HEK293 (cell line): ENCODE measurements at regions not wholly inside any gene's neighbourhood (a gene's known extent, or its start where the extent isn't known, plus 50 kb on each side); places are given as distances from the start of the nearest gene placed in this dataset.

ENCODE experiments used
- CTCF ChIA-PET: fragments of 350-600 bp; formaldehyde crosslinking; extraction: SDS; loops from one replicate; lab custom pipeline; 2021; ENCODE audit warnings: antibody characterized with exemption; lab: Yijun Ruan, JAX
- POLR2A ChIA-PET: fragments of 300-600 bp; formaldehyde crosslinking; extraction: SDS; loops from one replicate; lab custom pipeline; 2020; ENCODE audit warnings: antibody characterized with exemption, inconsistent platforms; lab: Yijun Ruan, JAX
- H3K27ac ChIP-seq: fragments of 200-500 bp; sonication (Bioruptor generic); 2 replicates; pipeline ENCODE4 v1.5.1; 2014; ENCODE audit warnings: low read depth, low read length, control low read depth, inconsistent platforms; ENCODE audit errors: extremely low read depth
- H3K36me3 ChIP-seq, 2 experiments: fragments of 200-500 bp in 1 of 2; sonication (Bioruptor generic) in 1 of 2; 1 replicate in 1 of 2; 2 replicates in 1 of 2; pipeline ENCODE4 v1.5.1; 2014 to 2017; ENCODE audit warnings: inconsistent platforms in 2 of 2, low read length in 2 of 2; ENCODE audit not compliant: control insufficient read depth in 2 of 2, insufficient read depth in 1 of 2
- H3K4me1 ChIP-seq: fragments of 200-500 bp; sonication (Bioruptor generic); 2 replicates; pipeline ENCODE4 v1.5.1; 2014; ENCODE audit warnings: mild to moderate bottlenecking, low read length, inconsistent platforms; ENCODE audit not compliant: control insufficient read depth, insufficient read depth
- H3K4me3 ChIP-seq: 2 replicates; pipeline ENCODE4 v1.5.1; 2011; ENCODE audit warnings: low read depth, mild to moderate bottlenecking, control low read depth, low read length, moderate library complexity
- H3K9me3 ChIP-seq: fragments of 200-500 bp; sonication (Bioruptor generic); 2 replicates; pipeline ENCODE4 v1.5.1; 2014; ENCODE audit warnings: low read depth, low read length, inconsistent platforms; ENCODE audit not compliant: control insufficient read depth, insufficient read depth
- EGR2 ChIP-seq: fragments of 450-650 bp; formaldehyde crosslinking; IDR thresholded peaks from 2 replicates; pipeline ENCODE4 v1.5.1; 2016; ENCODE audit warnings: low read depth, missing biosample characterization, missing genetic modification characterization
- GLIS1 ChIP-seq: fragments of 450-650 bp; formaldehyde crosslinking; IDR thresholded peaks from 2 replicates; pipeline ENCODE4 v1.5.1; 2016; ENCODE audit warnings: missing biosample characterization, missing genetic modification characterization
- HOXC10 ChIP-seq: sonication (generic); formaldehyde crosslinking; IDR thresholded peaks from 2 replicates; pipeline ENCODE4 v1.8.1; 2023; ENCODE audit warnings: mild to moderate bottlenecking, missing genetic modification reagents
- KLF7 ChIP-seq: fragments of 450-650 bp; formaldehyde crosslinking; IDR thresholded peaks from 2 replicates; pipeline ENCODE4 v1.5.1; 2016; ENCODE audit warnings: missing biosample characterization, missing genetic modification characterization, borderline replicate concordance
- PBX3 ChIP-seq: sonication (generic); formaldehyde crosslinking; IDR thresholded peaks from 2 replicates; pipeline ENCODE4 v1.8.1; 2022; ENCODE audit warnings: mild to moderate bottlenecking, moderate library complexity, missing genetic modification reagents
- SP7 ChIP-seq: fragments of 450-650 bp; formaldehyde crosslinking; IDR thresholded peaks from 2 replicates; pipeline ENCODE4 v1.5.1; 2016; ENCODE audit warnings: missing biosample characterization, missing genetic modification characterization
- TSHZ1 ChIP-seq: fragments of 450-650 bp; formaldehyde crosslinking; IDR thresholded peaks from 2 replicates; pipeline ENCODE4 v1.5.1; 2016; ENCODE audit warnings: missing biosample characterization, missing genetic modification characterization, borderline replicate concordance
- ZFP41 ChIP-seq: fragments of 450-650 bp; formaldehyde crosslinking; IDR thresholded peaks from 2 replicates; pipeline ENCODE4 v1.5.1; 2016; ENCODE audit warnings: missing biosample characterization, missing genetic modification characterization, borderline replicate concordance
- ZIC2 ChIP-seq: fragments of 450-650 bp; formaldehyde crosslinking; IDR thresholded peaks from 2 replicates; pipeline ENCODE4 v1.5.1; 2016; ENCODE audit warnings: missing biosample characterization, missing genetic modification characterization
- ZNF146 ChIP-seq: fragments of 450-650 bp; formaldehyde crosslinking; IDR thresholded peaks from 2 replicates; pipeline ENCODE4 v1.5.1; 2016; ENCODE audit warnings: missing biosample characterization, missing genetic modification characterization
- ZNF148 ChIP-seq: fragments of 450-650 bp; formaldehyde crosslinking; IDR thresholded peaks from 2 replicates; pipeline ENCODE4 v1.5.0; 2017; ENCODE audit warnings: missing biosample characterization, missing genetic modification characterization, borderline replicate concordance
- ZNF391 ChIP-seq: fragments of 450-650 bp; formaldehyde crosslinking; IDR thresholded peaks from 2 replicates; pipeline ENCODE4 v1.5.1; 2016; ENCODE audit warnings: low read depth, missing biosample characterization, missing genetic modification characterization, borderline replicate concordance
- ZNF426 ChIP-seq: fragments of 450-650 bp; formaldehyde crosslinking; IDR thresholded peaks from 2 replicates; pipeline ENCODE4 v1.5.1; 2017; ENCODE audit warnings: missing biosample characterization, missing genetic modification characterization, mild to moderate bottlenecking, inconsistent platforms, moderate library complexity
- ZNF501 ChIP-seq: fragments of 450-650 bp; formaldehyde crosslinking; IDR thresholded peaks from 2 replicates; pipeline ENCODE4 v1.5.1; 2016; ENCODE audit warnings: missing biosample characterization, missing genetic modification characterization
- ZNF548 ChIP-seq: fragments of 450-650 bp; formaldehyde crosslinking; IDR thresholded peaks from 2 replicates; pipeline ENCODE4 v1.5.1; 2016; ENCODE audit warnings: missing biosample characterization, missing genetic modification characterization
- ZNF585B ChIP-seq: fragments of 450-650 bp; formaldehyde crosslinking; IDR thresholded peaks from 2 replicates; pipeline ENCODE4 v1.5.1; 2016; ENCODE audit warnings: missing biosample characterization, missing genetic modification characterization
- ZNF658 ChIP-seq: fragments of 450-650 bp; formaldehyde crosslinking; IDR thresholded peaks from 2 replicates; pipeline ENCODE4; 2016; ENCODE audit warnings: missing biosample characterization, missing genetic modification characterization
- ZNF660 ChIP-seq: fragments of 450-650 bp; IDR thresholded peaks from 2 replicates; pipeline ENCODE4 v1.5.1; 2018; ENCODE audit warnings: missing biosample characterization, mild to moderate bottlenecking, missing genetic modification characterization
- ZNF677 ChIP-seq: fragments of 450-650 bp; IDR thresholded peaks from 2 replicates; pipeline ENCODE4 v1.5.0; 2018; ENCODE audit warnings: missing biosample characterization, mild to moderate bottlenecking, missing genetic modification characterization, moderate library complexity
- ZNF692 ChIP-seq: fragments of 450-650 bp; formaldehyde crosslinking; IDR thresholded peaks from 2 replicates; pipeline ENCODE4 v1.5.1; 2016; ENCODE audit warnings: missing biosample characterization, missing genetic modification characterization
- ZNF704 ChIP-seq: fragments of 450-650 bp; formaldehyde crosslinking; IDR thresholded peaks from 2 replicates; pipeline ENCODE4 v1.5.1; 2016; ENCODE audit warnings: missing biosample characterization, missing genetic modification characterization
- ZNF768 ChIP-seq: fragments of 450-650 bp; formaldehyde crosslinking; IDR thresholded peaks from 2 replicates; pipeline ENCODE4 v1.5.1; 2018; ENCODE audit warnings: missing biosample characterization, mild to moderate bottlenecking, missing genetic modification characterization
- ZNF777 ChIP-seq: fragments of 450-650 bp; formaldehyde crosslinking; IDR thresholded peaks from 2 replicates; pipeline ENCODE4 v1.5.1; 2017; ENCODE audit warnings: missing biosample characterization, missing genetic modification characterization, borderline replicate concordance
- ZNF785 ChIP-seq: fragments of 450-650 bp; formaldehyde crosslinking; IDR thresholded peaks from 2 replicates; pipeline ENCODE4 v1.5.1; 2016; ENCODE audit warnings: missing biosample characterization, missing genetic modification characterization
- ZSCAN18 ChIP-seq: fragments of 450-650 bp; formaldehyde crosslinking; IDR thresholded peaks from 2 replicates; pipeline ENCODE4 v1.5.1; 2016; ENCODE audit warnings: missing biosample characterization, missing genetic modification characterization

- TF ChIP-seq PBX3 (CRISPR knock-in tag) (no peak), ZNF777 (tag by site-specific recombination) (no peak), ZNF704 (no peak), ZNF660 (tag by site-specific recombination) (no peak), SP7 (tag by site-specific recombination) (no peak), ZFP41 (tag by site-specific recombination) (no peak), ZNF148 (tag by site-specific recombination) (no peak), ZNF768 (tag by site-specific recombination) (no peak), GLIS1 (no peak)
These were observed 542.5 kb downstream of the TLE4 start (continued) for GRCh38 chr9:80114241-80114640.

- no peaks in the 10 kb centered on the region for H3K9me3 ChIP-seq
- POLR2A ChIA-PET = no interaction called here
- no peak overlapping the region for H3K27ac ChIP-seq
- CTCF ChIA-PET = no interaction called here
- no peaks in the 10 kb centered on the region for H3K36me3 ChIP-seq
- H3K4me3 ChIP-seq = no peak overlapping the region
- H3K4me1 ChIP-seq = no peaks in the 10 kb centered on the region
- TF ChIP-seq ZNF548 (tag by site-specific recombination) = no peak
- TF ChIP-seq ZNF658 (tag by site-specific recombination) = no peak
- TF ChIP-seq ZNF501 (tag by site-specific recombination) = no peak
- no peak for TF ChIP-seq ZNF785
- no peak for TF ChIP-seq KLF7 (tag by site-specific recombination)
- no peak for TF ChIP-seq ZNF391 (tag by site-specific recombination)
- TF ChIP-seq ZSCAN18 (tag by site-specific recombination) = no peak
- no peak for TF ChIP-seq ZIC2 (tag by site-specific recombination)
- TF ChIP-seq ZNF585B = no peak
- TF ChIP-seq EGR2 = no peak
- no peak for TF ChIP-seq ZNF768 (tag by site-specific recombination)
- no peak for TF ChIP-seq HOXC10 (CRISPR knock-in tag)
- TF ChIP-seq ZNF146 (tag by site-specific recombination) = no peak
- no peak for TF ChIP-seq TSHZ1 (tag by site-specific recombination)
- TF ChIP-seq ZNF677 = no peak
- no peak for TF ChIP-seq ZNF692
- no peak for TF ChIP-seq ZNF426 (tag by site-specific recombination)
These were observed 536.3 kb downstream of the TLE4 start for GRCh38 chr9:80107931-80108660.
